GM12874 (cell line): ENCODE measurements at regions not wholly inside any gene's neighbourhood (a gene's known extent, or its start where the extent isn't known, plus 50 kb on each side); places are given as distances from the start of the nearest gene placed in this dataset.

Experiments used
- TF ChIP-seq, protein P1 (sequence below): IDR thresholded peaks from 2 replicates; pipeline ENCODE4 v1.5.1; 2011; ENCODE audit warnings: low read depth, mild to moderate bottlenecking, control low read depth, low read length, moderate library complexity; ENCODE audit not compliant: insufficient read depth

DNA sequence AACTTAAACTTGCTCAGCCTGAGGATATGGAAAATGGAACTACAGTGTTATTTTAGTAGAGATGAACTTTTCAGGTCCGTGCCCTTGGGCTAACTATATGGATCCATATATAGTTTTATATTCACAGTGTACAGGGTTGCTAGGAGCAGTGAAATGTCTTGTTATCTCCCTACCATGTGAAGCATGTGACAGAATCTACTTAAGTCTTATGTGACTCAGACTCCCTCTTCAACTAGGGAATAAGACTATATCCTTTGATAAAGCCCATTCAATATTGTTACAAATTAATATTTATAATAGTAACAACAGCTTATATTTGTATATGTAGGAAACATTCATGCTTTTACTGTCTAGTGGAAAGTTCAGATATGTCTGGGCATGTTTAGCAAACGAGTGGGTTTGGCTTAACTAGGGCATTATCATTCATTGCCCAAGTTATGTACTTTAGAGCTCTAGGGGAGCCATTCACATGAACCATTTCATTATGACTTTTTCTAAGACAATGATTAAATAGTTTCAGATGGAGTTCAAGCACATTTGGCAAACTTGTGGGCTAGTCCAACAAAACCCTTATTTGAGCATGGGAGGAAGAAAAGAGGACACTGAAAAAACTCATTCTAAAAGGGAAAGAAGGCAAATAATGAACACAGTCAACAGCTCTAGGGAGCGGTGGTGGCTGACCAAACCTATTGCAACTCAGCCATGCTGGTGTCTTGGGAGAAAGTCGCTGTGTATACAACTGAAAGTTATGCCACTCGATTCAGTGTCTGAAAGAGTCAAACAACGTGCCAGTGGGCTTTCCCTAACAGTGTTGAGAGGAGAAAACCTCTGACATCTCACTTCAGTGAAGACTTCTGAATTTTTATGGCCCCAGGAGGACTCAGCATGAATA, 305.9 kb upstream of the G2E3 start:
- TF ChIP-seq, protein P1, sequence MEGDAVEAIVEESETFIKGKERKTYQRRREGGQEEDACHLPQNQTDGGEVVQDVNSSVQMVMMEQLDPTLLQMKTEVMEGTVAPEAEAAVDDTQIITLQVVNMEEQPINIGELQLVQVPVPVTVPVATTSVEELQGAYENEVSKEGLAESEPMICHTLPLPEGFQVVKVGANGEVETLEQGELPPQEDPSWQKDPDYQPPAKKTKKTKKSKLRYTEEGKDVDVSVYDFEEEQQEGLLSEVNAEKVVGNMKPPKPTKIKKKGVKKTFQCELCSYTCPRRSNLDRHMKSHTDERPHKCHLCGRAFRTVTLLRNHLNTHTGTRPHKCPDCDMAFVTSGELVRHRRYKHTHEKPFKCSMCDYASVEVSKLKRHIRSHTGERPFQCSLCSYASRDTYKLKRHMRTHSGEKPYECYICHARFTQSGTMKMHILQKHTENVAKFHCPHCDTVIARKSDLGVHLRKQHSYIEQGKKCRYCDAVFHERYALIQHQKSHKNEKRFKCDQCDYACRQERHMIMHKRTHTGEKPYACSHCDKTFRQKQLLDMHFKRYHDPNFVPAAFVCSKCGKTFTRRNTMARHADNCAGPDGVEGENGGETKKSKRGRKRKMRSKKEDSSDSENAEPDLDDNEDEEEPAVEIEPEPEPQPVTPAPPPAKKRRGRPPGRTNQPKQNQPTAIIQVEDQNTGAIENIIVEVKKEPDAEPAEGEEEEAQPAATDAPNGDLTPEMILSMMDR: no peak

DNA sequence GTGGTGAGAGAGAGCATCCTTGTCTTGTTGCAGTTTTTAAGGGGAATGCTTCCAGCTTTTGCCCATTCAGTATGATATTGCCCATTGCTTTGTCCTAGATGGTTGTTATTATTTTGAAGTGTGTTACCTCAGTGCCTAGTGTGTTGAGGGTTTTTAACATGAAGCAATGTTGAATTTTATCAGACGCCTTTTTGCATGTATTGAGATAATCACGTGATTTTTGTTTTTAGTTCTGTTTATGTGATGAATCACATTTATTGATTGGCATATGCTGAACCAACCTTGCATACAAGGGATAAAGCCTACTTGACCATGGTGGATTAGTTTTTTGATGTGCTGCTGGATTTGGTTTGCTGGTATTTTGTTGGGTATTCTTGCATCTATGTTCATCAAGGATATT, 302.3 kb upstream of the G2E3 start:
- TF ChIP-seq, protein P1: no peak

DNA sequence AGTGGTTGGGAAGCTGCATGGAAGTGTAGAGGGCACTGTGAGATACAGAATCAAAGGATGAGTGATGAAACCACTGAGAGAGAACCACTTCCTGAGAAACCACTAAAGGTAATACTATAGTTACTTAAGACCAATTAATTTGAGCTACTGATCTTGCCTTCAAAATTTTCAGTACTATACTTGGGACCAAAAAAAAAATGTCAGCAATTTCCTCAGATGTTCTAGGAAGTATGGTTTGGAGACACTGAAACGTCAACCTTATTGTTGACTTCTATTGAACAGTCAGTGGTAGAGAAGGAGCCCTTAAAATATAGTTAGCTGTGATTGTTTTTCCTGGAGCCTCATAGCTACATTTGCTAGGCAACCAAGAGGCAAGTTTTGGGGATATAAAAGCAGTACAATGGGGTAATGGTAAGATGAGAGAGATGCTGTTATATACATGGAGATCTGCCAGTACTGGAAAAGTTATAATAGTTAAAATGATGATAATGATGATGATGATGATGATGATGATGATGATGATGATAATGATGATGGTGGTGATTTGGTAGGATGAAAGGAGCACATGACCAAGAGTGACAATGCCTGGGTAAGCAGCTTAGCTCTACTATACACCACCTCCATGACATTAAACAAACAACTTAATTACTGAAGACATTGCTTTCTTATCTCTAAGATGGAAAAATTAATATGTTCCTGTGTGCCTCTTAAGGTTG, 300.9 kb upstream of the G2E3 start:
- TF ChIP-seq, protein P1: no peak

DNA sequence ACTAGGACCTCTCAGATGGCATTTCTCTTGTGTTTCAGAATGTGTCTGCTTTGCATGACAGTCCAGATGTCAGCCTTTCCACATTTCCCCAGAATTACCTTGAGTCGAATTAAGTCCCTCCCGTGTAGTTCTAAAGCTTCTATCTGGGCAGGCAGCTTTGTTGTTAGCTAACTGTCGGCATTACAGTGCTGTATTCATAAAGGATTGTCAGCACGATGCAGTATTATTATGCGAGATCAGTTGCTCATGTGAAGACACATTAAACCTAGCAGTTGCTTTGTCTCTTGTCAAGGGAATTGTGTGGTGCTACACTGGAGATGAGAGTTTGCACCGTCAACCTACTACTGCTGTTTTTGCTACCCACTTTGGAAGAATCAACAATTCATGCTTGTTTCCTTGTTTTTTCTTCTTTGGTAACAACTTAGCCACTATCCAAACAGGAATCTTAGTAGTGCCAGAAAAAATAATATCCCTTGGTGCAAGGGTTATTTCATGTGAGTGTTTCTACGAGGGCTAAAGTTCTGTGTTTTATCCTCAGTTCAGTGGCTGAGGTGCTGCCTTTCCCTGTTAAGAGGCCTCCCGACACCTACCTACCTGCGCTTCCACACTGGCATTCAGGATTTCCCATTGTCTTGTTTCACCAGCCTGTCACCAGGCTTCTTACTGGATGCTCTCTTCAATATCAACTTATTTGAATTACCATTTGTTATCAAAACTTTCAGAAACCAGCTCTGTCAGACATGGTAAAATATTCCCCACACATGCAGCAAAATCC, 297.9 kb upstream of the G2E3 start:
- TF ChIP-seq, protein P1: no peak

DNA sequence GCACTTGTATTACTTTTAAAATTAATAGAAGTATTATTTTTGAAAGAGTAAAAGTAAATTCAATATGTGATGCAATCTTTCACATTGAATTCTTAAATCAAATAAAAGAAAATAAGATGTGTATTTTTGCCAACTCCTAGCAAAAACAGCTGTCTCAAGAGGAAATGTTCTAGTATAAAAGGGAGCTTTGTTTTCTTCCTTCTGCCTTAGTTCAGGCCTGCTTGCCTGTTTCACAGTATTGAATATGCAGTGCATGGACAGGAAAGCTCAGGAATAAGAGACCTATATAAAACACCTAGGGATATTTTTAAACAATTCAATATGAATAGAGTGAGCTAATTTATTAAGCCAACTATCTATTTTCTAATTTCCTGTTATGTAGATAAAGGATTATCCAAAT, 294.8 kb upstream of the G2E3 start:
- TF ChIP-seq, protein P1: no peak

DNA sequence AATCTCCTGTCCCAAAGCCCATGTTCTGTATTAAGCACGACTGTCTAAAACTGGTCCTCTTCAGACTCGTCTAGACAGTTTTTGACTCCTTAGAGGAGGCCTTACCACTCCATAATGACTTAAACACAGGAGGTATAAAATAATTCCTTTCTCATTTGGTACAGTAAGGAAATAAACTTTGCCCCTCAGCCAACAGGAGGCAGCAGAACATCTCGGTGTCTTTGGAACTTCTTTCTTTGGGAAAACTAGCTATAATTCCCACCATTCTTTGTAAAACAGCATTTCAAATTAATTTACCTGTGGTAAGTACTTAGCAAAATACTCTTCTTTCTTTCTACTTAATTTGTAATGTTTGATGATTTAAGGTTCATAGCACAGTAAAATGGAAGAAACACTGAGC, 292.7 kb upstream of the G2E3 start:
- TF ChIP-seq, protein P1: no peak

DNA sequence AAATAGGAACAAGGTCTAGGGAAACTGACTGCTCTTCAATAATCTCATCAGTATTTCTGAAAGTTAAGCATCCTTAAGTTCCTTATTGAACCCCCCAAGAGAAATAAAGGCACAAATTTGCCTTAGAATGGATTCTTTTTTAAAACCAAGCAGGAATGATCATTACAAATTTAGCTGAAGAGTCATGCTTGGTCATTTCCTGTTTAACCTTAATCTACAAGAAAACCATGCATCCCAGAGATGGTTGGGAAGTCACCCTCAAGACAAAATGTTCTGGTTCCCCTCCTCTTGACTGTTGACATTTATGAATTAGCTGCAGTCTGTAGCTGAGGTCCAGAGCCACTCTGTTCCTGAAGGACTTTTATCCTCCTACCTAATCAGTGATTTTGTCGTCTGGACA, 291.8 kb upstream of the G2E3 start:
- TF ChIP-seq, protein P1: no peak
